Lower leg skin (tissue), 4 donors: ENCODE measurements at regions not wholly inside any gene's neighbourhood (a gene's known extent, or its start where the extent isn't known, plus 50 kb on each side); places are given as distances from the start of the nearest gene placed in this dataset.

ENCODE experiments used
- DNase-seq, 2 donors: peaks; one replicate each; pipeline ENCODE4 v3.0.0-alpha.2; 2019; ENCODE audit warnings: low spot score in 2 of 2
- H3K4me3 ChIP-seq: fragments of 200-600 bp; sonication (generic); 2 replicates; pipeline ENCODE4 v1.5.1; 2017; ENCODE audit warnings: mild to moderate bottlenecking, low read depth; ENCODE audit not compliant: poor library complexity, severe bottlenecking
- POLR2A ChIP-seq, 2 donors: fragments of 450-650 bp; IDR thresholded peaks; one replicate each; pipeline ENCODE4 v1.6.1; 2016 to 2017; ENCODE audit warnings: antibody characterized with exemption in 2 of 2, mild to moderate bottlenecking in 1 of 2, moderate library complexity in 1 of 2
- WGBS, 2 donors: methylation state at CpG; one replicate each; pipeline ENCODE4 v1.1.5; 2018; 5-methylcytosine and 5-hydroxymethylcytosine counted together
- intact Hi-C: fragments of 100-400 bp; cut with DNase I; formaldehyde crosslinking; loops from one replicate; pipeline ENCODE4 v1.15.0; 2023; ENCODE audit warnings: low total_unique reads
- TF ChIP-seq, protein P1 (sequence below), 3 donors: fragments of 450-650 bp; IDR thresholded peaks; one replicate each; pipeline ENCODE4 v1.5.1; 2016; ENCODE audit warnings: antibody characterized with exemption in 3 of 3, mild to moderate bottlenecking in 3 of 3, moderate library complexity in 2 of 3

DNA sequence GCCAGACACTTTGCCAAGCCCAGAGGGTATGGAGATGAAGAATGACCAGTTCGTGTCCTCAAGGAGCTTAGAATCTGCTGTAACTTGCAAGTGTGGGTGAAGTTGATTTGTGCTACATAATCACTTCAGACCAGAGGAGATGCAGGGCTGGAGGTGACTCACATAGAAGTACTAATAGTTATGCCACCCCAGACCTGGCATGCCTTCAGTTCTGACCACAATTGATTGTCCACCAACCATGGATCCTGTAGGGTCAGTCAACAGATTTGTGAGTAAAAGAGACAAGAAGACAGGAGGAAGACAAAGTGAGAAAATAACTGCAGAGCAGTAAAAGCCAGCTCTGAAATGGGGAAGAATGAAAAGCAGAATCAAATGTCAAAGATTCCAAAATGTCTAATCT, 51.2 kb upstream of the BMPER start:
- intact Hi-C loops: no loop called here
- TF ChIP-seq, protein P1, sequence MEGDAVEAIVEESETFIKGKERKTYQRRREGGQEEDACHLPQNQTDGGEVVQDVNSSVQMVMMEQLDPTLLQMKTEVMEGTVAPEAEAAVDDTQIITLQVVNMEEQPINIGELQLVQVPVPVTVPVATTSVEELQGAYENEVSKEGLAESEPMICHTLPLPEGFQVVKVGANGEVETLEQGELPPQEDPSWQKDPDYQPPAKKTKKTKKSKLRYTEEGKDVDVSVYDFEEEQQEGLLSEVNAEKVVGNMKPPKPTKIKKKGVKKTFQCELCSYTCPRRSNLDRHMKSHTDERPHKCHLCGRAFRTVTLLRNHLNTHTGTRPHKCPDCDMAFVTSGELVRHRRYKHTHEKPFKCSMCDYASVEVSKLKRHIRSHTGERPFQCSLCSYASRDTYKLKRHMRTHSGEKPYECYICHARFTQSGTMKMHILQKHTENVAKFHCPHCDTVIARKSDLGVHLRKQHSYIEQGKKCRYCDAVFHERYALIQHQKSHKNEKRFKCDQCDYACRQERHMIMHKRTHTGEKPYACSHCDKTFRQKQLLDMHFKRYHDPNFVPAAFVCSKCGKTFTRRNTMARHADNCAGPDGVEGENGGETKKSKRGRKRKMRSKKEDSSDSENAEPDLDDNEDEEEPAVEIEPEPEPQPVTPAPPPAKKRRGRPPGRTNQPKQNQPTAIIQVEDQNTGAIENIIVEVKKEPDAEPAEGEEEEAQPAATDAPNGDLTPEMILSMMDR (IDR thresholded peaks at IDR 0.05): no peak
- no peak for TF ChIP-seq POLR2A (IDR thresholded peaks at IDR 0.05)
- WGBS, 2 donors: 72 to 76% methylated on average over 1 of the region's 1 CpG
- DNase-seq: no peak
- no peak overlapping the region for H3K4me3 ChIP-seq

GRCh38 chr7:33854801-33855350, 50.5 kb upstream of the BMPER start:
- H3K4me3 ChIP-seq: no peak overlapping the region
- DNase-seq: no peak
- intact Hi-C loops: no loop called here
- TF ChIP-seq POLR2A (IDR thresholded peaks at IDR 0.05): no peak
- TF ChIP-seq, protein P1 (IDR thresholded peaks at IDR 0.05): no peak
- 88 to 92% methylated on average over 4 of the region's 4 CpGs for WGBS, 2 donors
